ENCODE measurements at regions not wholly inside any gene's neighbourhood (a gene's known extent, or its start where the extent isn't known, plus 50 kb on each side); places are given as distances from the start of the nearest gene placed in this dataset.

DNA sequence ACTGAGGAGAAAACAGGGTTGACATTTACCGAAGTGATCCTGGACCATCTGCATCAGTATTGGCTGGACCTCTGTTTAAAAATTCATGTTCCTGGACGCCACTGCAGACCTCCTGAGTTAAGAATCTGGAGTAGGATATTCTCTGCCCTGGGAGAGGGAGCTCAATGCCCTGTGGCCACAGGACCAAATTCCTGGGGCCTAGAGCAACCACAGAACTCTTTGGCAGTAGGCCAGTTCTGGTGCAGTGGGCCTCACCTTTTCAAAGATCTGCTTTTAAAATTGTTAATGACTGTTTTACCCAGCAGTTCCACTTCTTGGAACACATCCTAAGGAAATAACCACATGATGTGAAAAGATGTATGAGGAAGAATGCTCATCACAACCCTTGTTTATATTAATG, 133.3 kb upstream of the ADPGK start:
- Histone ChIP-seq H3K4me2 (ENCODE audit: low read depth, low read length, poor library complexity, severe bottlenecking) (no peak overlapping the region), H3K9ac (ENCODE audit: low read depth, low read length, poor library complexity, severe bottlenecking) (no peak overlapping the region), H3K4me1 (ENCODE audit: insufficient read depth, low read length, poor library complexity, severe bottlenecking) (no peaks in the 10 kb centered on the region), H4K20me1 (ENCODE audit: insufficient read depth, low read length, poor library complexity, severe bottlenecking) (no peaks in the 10 kb centered on the region), H2AFZ (ENCODE audit: low read length) (no peak overlapping the region), H3K27me3 (ENCODE audit: insufficient read depth, low read length, poor library complexity, severe bottlenecking) (no peaks in the 10 kb centered on the region), H3K36me3 (ENCODE audit: insufficient read depth, low read length) (no peaks in the 10 kb centered on the region), H3K9me3 (ENCODE audit: insufficient read depth, low read depth, low read length) (no peaks in the 10 kb centered on the region), H3K4me3 (ENCODE audit: low read length, poor library complexity, severe bottlenecking) (no peak overlapping the region), H3K79me2 (ENCODE audit: insufficient read depth, low read length) (no peaks in the 10 kb centered on the region), H3K9me2 (replicated peaks; ENCODE audit: low read depth, low read length) (no peaks in the 10 kb centered on the region), H3F3A (ENCODE audit: low read depth) (no peaks in the 10 kb centered on the region)
- TF ChIP-seq, protein P1, sequence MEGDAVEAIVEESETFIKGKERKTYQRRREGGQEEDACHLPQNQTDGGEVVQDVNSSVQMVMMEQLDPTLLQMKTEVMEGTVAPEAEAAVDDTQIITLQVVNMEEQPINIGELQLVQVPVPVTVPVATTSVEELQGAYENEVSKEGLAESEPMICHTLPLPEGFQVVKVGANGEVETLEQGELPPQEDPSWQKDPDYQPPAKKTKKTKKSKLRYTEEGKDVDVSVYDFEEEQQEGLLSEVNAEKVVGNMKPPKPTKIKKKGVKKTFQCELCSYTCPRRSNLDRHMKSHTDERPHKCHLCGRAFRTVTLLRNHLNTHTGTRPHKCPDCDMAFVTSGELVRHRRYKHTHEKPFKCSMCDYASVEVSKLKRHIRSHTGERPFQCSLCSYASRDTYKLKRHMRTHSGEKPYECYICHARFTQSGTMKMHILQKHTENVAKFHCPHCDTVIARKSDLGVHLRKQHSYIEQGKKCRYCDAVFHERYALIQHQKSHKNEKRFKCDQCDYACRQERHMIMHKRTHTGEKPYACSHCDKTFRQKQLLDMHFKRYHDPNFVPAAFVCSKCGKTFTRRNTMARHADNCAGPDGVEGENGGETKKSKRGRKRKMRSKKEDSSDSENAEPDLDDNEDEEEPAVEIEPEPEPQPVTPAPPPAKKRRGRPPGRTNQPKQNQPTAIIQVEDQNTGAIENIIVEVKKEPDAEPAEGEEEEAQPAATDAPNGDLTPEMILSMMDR (conservative IDR thresholded peaks at IDR 0.05; ENCODE audit: low read length): no peak
- no peak for TF ChIP-seq EZH2phosphoT487 (IDR thresholded peaks at IDR 0.05; ENCODE audit: borderline replicate concordance)

DNA sequence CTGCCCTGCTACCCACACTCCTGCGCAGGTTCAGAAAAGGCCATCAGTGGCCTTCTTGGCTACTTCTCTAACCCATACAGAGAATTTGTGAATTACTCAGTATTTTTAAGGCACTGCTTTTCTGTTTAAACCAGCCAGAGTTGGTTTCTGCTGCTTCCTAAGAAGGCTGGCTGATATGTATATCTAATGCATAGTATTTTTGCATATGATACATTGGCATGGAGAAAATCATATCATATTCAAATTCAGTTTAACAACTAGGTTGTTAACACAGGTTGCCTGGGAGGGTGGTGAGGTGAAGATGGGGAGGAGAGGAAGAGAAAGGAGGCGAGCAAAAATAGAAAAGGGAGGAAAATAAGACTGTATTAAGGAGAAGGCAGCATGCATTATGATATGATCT, 132.8 kb upstream of the ADPGK start:
- no peaks in the 10 kb centered on the region for H3F3A ChIP-seq (ENCODE audit: low read depth)
- H4K20me1 ChIP-seq (ENCODE audit: insufficient read depth, low read length, poor library complexity, severe bottlenecking): no peaks in the 10 kb centered on the region
- no peaks in the 10 kb centered on the region for H3K79me2 ChIP-seq (ENCODE audit: insufficient read depth, low read length)
- H3K27me3 ChIP-seq (ENCODE audit: insufficient read depth, low read length, poor library complexity, severe bottlenecking): no peaks in the 10 kb centered on the region
- TF ChIP-seq, protein P1 (conservative IDR thresholded peaks at IDR 0.05; ENCODE audit: low read length): no peak
- no peak for TF ChIP-seq EZH2phosphoT487 (IDR thresholded peaks at IDR 0.05; ENCODE audit: borderline replicate concordance)
- no peaks in the 10 kb centered on the region for H3K36me3 ChIP-seq (ENCODE audit: insufficient read depth, low read length)
- H3K9me3 ChIP-seq (ENCODE audit: insufficient read depth, low read depth, low read length): no peaks in the 10 kb centered on the region
- H3K9ac ChIP-seq (ENCODE audit: low read depth, low read length, poor library complexity, severe bottlenecking): no peak overlapping the region
- no peak overlapping the region for H2AFZ ChIP-seq (ENCODE audit: low read length)
- no peak overlapping the region for H3K4me2 ChIP-seq (ENCODE audit: low read depth, low read length, poor library complexity, severe bottlenecking)
- H3K4me1 ChIP-seq (ENCODE audit: insufficient read depth, low read length, poor library complexity, severe bottlenecking): no peaks in the 10 kb centered on the region
- H3K4me3 ChIP-seq (ENCODE audit: low read length, poor library complexity, severe bottlenecking): no peak overlapping the region
- H3K9me2 ChIP-seq (replicated peaks; ENCODE audit: low read depth, low read length): no peaks in the 10 kb centered on the region

DNA sequence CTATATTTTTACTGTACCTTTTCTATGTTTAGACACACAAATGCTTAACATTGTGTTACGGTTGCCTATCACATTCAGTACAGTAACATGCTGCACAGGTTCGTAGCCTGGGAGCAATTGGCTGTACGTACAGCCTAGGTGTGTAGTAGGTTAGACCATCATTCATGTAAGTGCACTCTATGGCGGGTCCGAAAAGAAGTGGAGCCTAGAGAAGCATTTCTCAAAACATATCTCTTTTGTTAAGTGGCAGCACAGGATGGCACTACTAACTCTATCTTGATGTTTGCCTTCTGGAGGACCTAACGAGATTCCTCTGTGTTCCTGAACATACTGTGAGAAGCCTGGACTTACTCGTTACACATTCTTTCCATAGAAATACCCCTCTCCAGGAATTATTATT, 132.3 kb upstream of the ADPGK start:
- H4K20me1 ChIP-seq (ENCODE audit: insufficient read depth, low read length, poor library complexity, severe bottlenecking): no peaks in the 10 kb centered on the region
- H3K9ac ChIP-seq (ENCODE audit: low read depth, low read length, poor library complexity, severe bottlenecking): no peak overlapping the region
- no peaks in the 10 kb centered on the region for H3K9me3 ChIP-seq (ENCODE audit: insufficient read depth, low read depth, low read length)
- TF ChIP-seq, protein P1 (conservative IDR thresholded peaks at IDR 0.05; ENCODE audit: low read length): no peak
- TF ChIP-seq EZH2phosphoT487 (IDR thresholded peaks at IDR 0.05; ENCODE audit: borderline replicate concordance): no peak
- no peaks in the 10 kb centered on the region for H3K79me2 ChIP-seq (ENCODE audit: insufficient read depth, low read length)
- H2AFZ ChIP-seq (ENCODE audit: low read length): no peak overlapping the region
- H3F3A ChIP-seq (ENCODE audit: low read depth): no peaks in the 10 kb centered on the region
- H3K9me2 ChIP-seq (replicated peaks; ENCODE audit: low read depth, low read length): no peaks in the 10 kb centered on the region
- H3K27me3 ChIP-seq (ENCODE audit: insufficient read depth, low read length, poor library complexity, severe bottlenecking): no peaks in the 10 kb centered on the region
- no peaks in the 10 kb centered on the region for H3K4me1 ChIP-seq (ENCODE audit: insufficient read depth, low read length, poor library complexity, severe bottlenecking)
- H3K4me3 ChIP-seq (ENCODE audit: low read length, poor library complexity, severe bottlenecking): no peak overlapping the region
- no peaks in the 10 kb centered on the region for H3K36me3 ChIP-seq (ENCODE audit: insufficient read depth, low read length)
- H3K4me2 ChIP-seq (ENCODE audit: low read depth, low read length, poor library complexity, severe bottlenecking): no peak overlapping the region

All from Loucy (cell line).